Smooth muscle cell (in vitro differentiated cells): ENCODE measurements at regions not wholly inside any gene's neighbourhood (a gene's known extent, or its start where the extent isn't known, plus 50 kb on each side); places are given as distances from the start of the nearest gene placed in this dataset.

Experiments used
- DNase-seq: peaks from one replicate; lab custom pipeline; 2025; ENCODE audit not compliant: unreplicated experiment; lab: John Stamatoyannopoulos, UW
- H2AFZ ChIP-seq: fragments of 200-600 bp; sonication (generic); 2 replicates; pipeline ENCODE4 v1.6.0; 2016; ENCODE audit warnings: antibody characterized with exemption, low read depth, mild to moderate bottlenecking
- H3F3A ChIP-seq: fragments of 200-600 bp; sonication (generic); 2 replicates; pipeline ENCODE4 v1.6.0; 2017; ENCODE audit warnings: antibody characterized with exemption, low read depth
- H3K27ac ChIP-seq: fragments of 200-600 bp; sonication (generic); 2 replicates; pipeline ENCODE4 v1.5.1; 2016; ENCODE audit warnings: low read depth, mild to moderate bottlenecking
- H3K27me3 ChIP-seq: fragments of 200-600 bp; sonication (generic); 2 replicates; pipeline ENCODE4 v1.6.1; 2016; ENCODE audit warnings: low read depth, mild to moderate bottlenecking
- H3K36me3 ChIP-seq: fragments of 200-600 bp; sonication (generic); 2 replicates; pipeline ENCODE4 v1.5.1; 2016; ENCODE audit warnings: low read depth
- H3K4me1 ChIP-seq: fragments of 200-600 bp; sonication (generic); 2 replicates; pipeline ENCODE4 v1.5.1; 2016; ENCODE audit warnings: low read depth
- H3K4me2 ChIP-seq: fragments of 200-600 bp; sonication (generic); 2 replicates; pipeline ENCODE4 v1.6.0; 2016; ENCODE audit warnings: mild to moderate bottlenecking
- H3K4me3 ChIP-seq: fragments of 200-600 bp; sonication (generic); 2 replicates; pipeline ENCODE4 v1.5.1; 2016; ENCODE audit warnings: mild to moderate bottlenecking
- H3K79me2 ChIP-seq: fragments of 200-600 bp; sonication (generic); 2 replicates; pipeline ENCODE4 v1.6.0; 2016; ENCODE audit warnings: low read depth, mild to moderate bottlenecking
- H3K9ac ChIP-seq: fragments of 200-600 bp; sonication (generic); 2 replicates; pipeline ENCODE4 v1.6.0; 2016; ENCODE audit warnings: low read depth
- H3K9me3 ChIP-seq: fragments of 200-600 bp; sonication (generic); replicated peaks from 2 replicates; pipeline ENCODE4 v1.5.1; 2016; ENCODE audit warnings: low read depth
- H4K20me1 ChIP-seq: fragments of 200-600 bp; sonication (generic); 2 replicates; pipeline ENCODE4 v1.6.0; 2016; ENCODE audit warnings: low read depth
- WGBS: methylation state at CpG from one replicate; pipeline ENCODE4 v1.1.7; 2016; ENCODE audit warnings: low lambda C conversion rate; 5-methylcytosine and 5-hydroxymethylcytosine counted together
- TF ChIP-seq, protein P1 (sequence below): fragments of 200-600 bp; sonication (generic); IDR thresholded peaks from 2 replicates; pipeline ENCODE4 v1.5.1; 2017; ENCODE audit warnings: borderline replicate concordance, mild to moderate bottlenecking, antibody characterized with exemption; ENCODE audit not compliant: insufficient read depth, poor library complexity, severe bottlenecking

GRCh38 chr6:92274588-92274987, 1144.8 kb downstream of the EPHA7 start:
- Histone ChIP-seq H3K9me3 (no peaks in the 10 kb centered on the region), H2AFZ (no peak overlapping the region), H3K9ac (no peak overlapping the region), H3K4me3 (no peak overlapping the region), H3K4me2 (no peak overlapping the region), H3K4me1 (no peaks in the 10 kb centered on the region), H3K79me2 (no peaks in the 10 kb centered on the region), H3F3A (no peaks in the 10 kb centered on the region), H3K27ac (no peak overlapping the region), H4K20me1 (no peaks in the 10 kb centered on the region), H3K36me3 (no peaks in the 10 kb centered on the region), H3K27me3 (no peaks in the 10 kb centered on the region)
- no peak for DNase-seq
- TF ChIP-seq, protein P1, sequence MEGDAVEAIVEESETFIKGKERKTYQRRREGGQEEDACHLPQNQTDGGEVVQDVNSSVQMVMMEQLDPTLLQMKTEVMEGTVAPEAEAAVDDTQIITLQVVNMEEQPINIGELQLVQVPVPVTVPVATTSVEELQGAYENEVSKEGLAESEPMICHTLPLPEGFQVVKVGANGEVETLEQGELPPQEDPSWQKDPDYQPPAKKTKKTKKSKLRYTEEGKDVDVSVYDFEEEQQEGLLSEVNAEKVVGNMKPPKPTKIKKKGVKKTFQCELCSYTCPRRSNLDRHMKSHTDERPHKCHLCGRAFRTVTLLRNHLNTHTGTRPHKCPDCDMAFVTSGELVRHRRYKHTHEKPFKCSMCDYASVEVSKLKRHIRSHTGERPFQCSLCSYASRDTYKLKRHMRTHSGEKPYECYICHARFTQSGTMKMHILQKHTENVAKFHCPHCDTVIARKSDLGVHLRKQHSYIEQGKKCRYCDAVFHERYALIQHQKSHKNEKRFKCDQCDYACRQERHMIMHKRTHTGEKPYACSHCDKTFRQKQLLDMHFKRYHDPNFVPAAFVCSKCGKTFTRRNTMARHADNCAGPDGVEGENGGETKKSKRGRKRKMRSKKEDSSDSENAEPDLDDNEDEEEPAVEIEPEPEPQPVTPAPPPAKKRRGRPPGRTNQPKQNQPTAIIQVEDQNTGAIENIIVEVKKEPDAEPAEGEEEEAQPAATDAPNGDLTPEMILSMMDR = no peak
- 96% methylated on average over 8 of the region's 8 CpGs for WGBS

- Histone ChIP-seq H3K4me1 (no peaks in the 10 kb centered on the region), H3K4me2 (no peak overlapping the region), H3K79me2 (no peaks in the 10 kb centered on the region), H3K27me3 (no peaks in the 10 kb centered on the region), H3K36me3 (no peaks in the 10 kb centered on the region), H3K9ac (no peak overlapping the region), H2AFZ (peak overlapping the region; percentile 47), H3F3A (no peaks in the 10 kb centered on the region), H3K27ac (no peak overlapping the region), H3K4me3 (no peak overlapping the region), H3K9me3 (no peaks in the 10 kb centered on the region), H4K20me1 (no peaks in the 10 kb centered on the region)
- 69% methylated on average over 2 of the region's 2 CpGs for WGBS
- DNase-seq = no peak
- TF ChIP-seq, protein P1 = no peak
Observed at GRCh38 chr6:92273694-92274093, 1145.7 kb downstream of the EPHA7 start.

DNA sequence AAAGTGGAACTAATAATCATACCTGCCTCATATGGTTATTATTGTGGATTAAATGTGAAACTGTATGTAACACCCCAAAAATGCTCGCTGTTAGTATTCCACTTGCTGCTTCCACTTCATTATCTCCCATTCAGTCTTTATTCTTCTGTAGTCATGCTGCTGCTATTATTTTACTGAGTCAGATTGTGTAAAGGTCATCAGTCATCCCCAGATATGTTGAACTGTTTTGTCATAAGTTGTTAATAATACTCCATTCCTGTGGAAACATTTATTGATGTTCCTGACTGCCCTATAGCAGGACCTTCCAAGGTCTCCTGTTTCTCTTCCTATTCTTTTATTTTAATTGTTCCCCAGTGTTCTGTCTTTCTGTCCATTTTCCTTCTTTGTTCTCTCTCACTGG, 1148.3 kb downstream of the EPHA7 start:
- Histone ChIP-seq H4K20me1 (no peaks in the 10 kb centered on the region), H3K79me2 (no peaks in the 10 kb centered on the region), H3K27ac (no peak overlapping the region), H3K9me3 (no peaks in the 10 kb centered on the region), H3K27me3 (no peaks in the 10 kb centered on the region), H3K4me3 (no peak overlapping the region), H3K4me2 (no peak overlapping the region), H3K4me1 (no peaks in the 10 kb centered on the region), H3K36me3 (no peaks in the 10 kb centered on the region), H2AFZ (peak overlapping the region; percentile 10), H3K9ac (no peak overlapping the region), H3F3A (no peaks in the 10 kb centered on the region)
- TF ChIP-seq, protein P1 = no peak
- DNase-seq = no peak
- WGBS = 88% methylated on average over 1 of the region's 1 CpG

DNA sequence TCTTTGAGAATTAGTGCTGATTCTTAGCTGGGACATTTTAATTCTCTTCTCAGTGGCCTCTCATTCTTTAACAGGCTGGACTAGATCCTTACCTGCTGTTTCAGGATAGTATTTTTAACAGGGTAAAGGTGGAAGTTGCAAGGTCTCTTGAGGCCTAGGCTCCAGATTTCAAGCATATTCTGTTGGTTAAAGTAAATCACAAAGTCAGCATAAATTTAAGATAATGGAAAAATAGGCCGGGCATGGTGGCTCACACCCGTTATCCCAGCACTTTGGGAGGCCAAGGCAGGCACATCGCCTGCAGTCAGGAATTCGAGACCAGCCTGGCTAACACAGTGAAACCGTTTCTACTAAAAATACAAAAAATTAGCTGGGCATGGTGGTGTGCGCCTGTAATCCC, 1149.0 kb downstream of the EPHA7 start:
- H3K4me2 ChIP-seq = no peak overlapping the region
- no peak overlapping the region for H2AFZ ChIP-seq
- no peaks in the 10 kb centered on the region for H3K36me3 ChIP-seq
- no peak overlapping the region for H3K27ac ChIP-seq
- no peak for DNase-seq
- no peak overlapping the region for H3K9ac ChIP-seq
- no peaks in the 10 kb centered on the region for H3K9me3 ChIP-seq
- no peaks in the 10 kb centered on the region for H3K4me1 ChIP-seq
- WGBS = 97% methylated on average over 6 of the region's 6 CpGs
- H3K27me3 ChIP-seq = no peaks in the 10 kb centered on the region
- no peak overlapping the region for H3K4me3 ChIP-seq
- no peaks in the 10 kb centered on the region for H4K20me1 ChIP-seq
- TF ChIP-seq, protein P1 = no peak
- H3F3A ChIP-seq = no peaks in the 10 kb centered on the region
- H3K79me2 ChIP-seq = no peaks in the 10 kb centered on the region
